ENCODE measurements at regions not wholly inside any gene's neighbourhood (a gene's known extent, or its start where the extent isn't known, plus 50 kb on each side); places are given as distances from the start of the nearest gene placed in this dataset.

DNA sequence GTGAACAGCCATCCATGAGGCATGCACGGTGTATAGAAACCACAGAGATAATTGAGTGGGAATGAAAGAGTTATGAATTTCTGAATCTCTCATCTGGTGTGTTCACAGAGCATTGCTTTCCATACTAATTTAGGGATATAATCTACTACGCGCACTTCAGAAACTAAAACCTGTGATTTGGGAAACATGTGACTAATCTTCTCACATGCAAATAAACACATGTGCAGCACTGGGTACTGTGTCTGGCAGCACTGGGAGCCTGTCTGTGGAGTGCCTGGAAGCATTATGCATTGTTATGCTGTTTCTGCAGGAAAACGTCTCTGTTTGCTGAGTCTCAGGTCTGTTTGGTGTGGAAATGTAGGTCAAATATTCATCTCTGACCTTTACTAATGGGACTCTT is 287.3 kb downstream of the CMPK2 start:
- FAIRE-seq (no peak), ATAC-seq (no peak), DNase-seq (ENCODE audit: low spot score) (no peak)
- Histone ChIP-seq H3K9ac (ENCODE audit: insufficient read depth, low read depth, low read length) (no peak overlapping the region), H3K27me3 (ENCODE audit: control insufficient read depth in 1 of 2, insufficient read depth in 2 of 2, low read length in 2 of 2) (no peaks in the 10 kb centered on the region), H3K4me1 (ENCODE audit: insufficient read depth, low read length) (no peaks in the 10 kb centered on the region), H3K9me3 (ENCODE audit: low read length) (peaks cover 13% of the 10 kb centered on the region; the same call in 1 of the 2 replicates), H3K79me2 (ENCODE audit: insufficient read depth, low read length) (no peaks in the 10 kb centered on the region), H3K4me3 (replicated peaks in 1 of 3; ENCODE audit: insufficient read depth in 1 of 3, low read depth in 2 of 3, low read length in 3 of 3) (no peak overlapping the region), H4K20me1 (ENCODE audit: insufficient read depth, low read length) (no peaks in the 10 kb centered on the region), H3K36me3 (replicated peaks in 1 of 2; ENCODE audit: control insufficient read depth in 1 of 2, insufficient read depth in 2 of 2, low read length in 2 of 2) (no peaks in the 10 kb centered on the region), H3K27ac (ENCODE audit: extremely low read length, insufficient read depth, low read length) (no peak overlapping the region), H2AFZ (ENCODE audit: low read length) (no peak overlapping the region), H3K4me2 (ENCODE audit: low read depth, low read length) (no peak overlapping the region)
- TF ChIP-seq MNT (IDR thresholded peaks at IDR 0.05), result peak; percentile 96
- TF ChIP-seq, protein P1, sequence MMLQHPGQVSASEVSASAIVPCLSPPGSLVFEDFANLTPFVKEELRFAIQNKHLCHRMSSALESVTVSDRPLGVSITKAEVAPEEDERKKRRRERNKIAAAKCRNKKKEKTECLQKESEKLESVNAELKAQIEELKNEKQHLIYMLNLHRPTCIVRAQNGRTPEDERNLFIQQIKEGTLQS (CRISPR knock-in tag; IDR thresholded peaks at IDR 0.05), result no peak
- TF ChIP-seq KDM1A (CRISPR knock-in tag; IDR thresholded peaks at IDR 0.05), result no peak
- no peak for TF ChIP-seq MIER2 (CRISPR knock-in tag; IDR thresholded peaks at IDR 0.05)
- no peak for TF ChIP-seq RCOR2 (CRISPR knock-in tag; IDR thresholded peaks at IDR 0.05)
- intact Hi-C loops (cut with micrococcal nuclease; ENCODE audit: unreplicated experiment) (no loop called here), in situ Hi-C loops (cut with HindIII; ENCODE audit: extremely low pct_ligation_motif_present, low pct_unique_long_range_greater_than_20kb) (no loop called here)
- POLR2A ChIA-PET, result no interaction called here
- BruUV-seq (replicated peaks), result no TSS peak
- CTCF ChIA-PET (ENCODE audit: low intra/inter-chr PET ratio, low total read pairs), result no interaction called here
- WGBS (ENCODE audit: low lambda C conversion rate), result 52% methylated on average over 4 of the region's 4 CpGs

DNA sequence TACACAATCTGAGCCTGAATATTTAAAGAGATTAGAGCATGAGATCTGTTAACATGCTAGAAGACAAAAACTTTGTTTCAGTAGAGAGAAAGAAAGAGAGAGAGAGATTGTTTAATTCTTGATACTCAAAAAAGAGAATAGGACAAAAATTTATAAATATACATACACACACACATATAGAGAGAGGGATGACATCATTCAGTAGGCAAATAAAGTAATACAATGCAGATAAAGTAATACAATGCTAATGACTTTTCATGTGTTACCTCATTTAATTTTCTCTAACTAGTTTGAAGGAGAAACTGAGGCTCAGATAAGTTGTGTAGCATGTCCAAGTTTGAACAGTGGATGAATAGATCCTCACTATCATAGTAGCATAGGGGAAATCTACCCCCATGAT is 286.4 kb downstream of the CMPK2 start:
- FAIRE-seq (no peak), DNase-seq (ENCODE audit: low spot score) (no peak), ATAC-seq (no peak)
- Histone ChIP-seq H3K4me1 (ENCODE audit: insufficient read depth, low read length) (no peaks in the 10 kb centered on the region), H3K27me3 (ENCODE audit: control insufficient read depth in 1 of 2, insufficient read depth in 2 of 2, low read length in 2 of 2) (no peaks in the 10 kb centered on the region), H3K4me2 (ENCODE audit: low read depth, low read length) (no peak overlapping the region), H3K27ac (ENCODE audit: extremely low read length, insufficient read depth, low read length) (no peak overlapping the region), H3K79me2 (ENCODE audit: insufficient read depth, low read length) (no peaks in the 10 kb centered on the region), H3K9ac (ENCODE audit: insufficient read depth, low read depth, low read length) (no peak overlapping the region), H4K20me1 (ENCODE audit: insufficient read depth, low read length) (no peaks in the 10 kb centered on the region), H3K36me3 (replicated peaks in 1 of 2; ENCODE audit: control insufficient read depth in 1 of 2, insufficient read depth in 2 of 2, low read length in 2 of 2) (no peaks in the 10 kb centered on the region), H3K4me3 (replicated peaks in 1 of 3; ENCODE audit: insufficient read depth in 1 of 3, low read depth in 2 of 3, low read length in 3 of 3) (no peak overlapping the region), H2AFZ (ENCODE audit: low read length) (no peak overlapping the region), H3K9me3 (ENCODE audit: low read length) (peaks cover 15% of the 10 kb centered on the region; the same call in 1 of the 2 replicates)
- no TSS peak for BruUV-seq (replicated peaks)
- in situ Hi-C loops (cut with HindIII; ENCODE audit: extremely low pct_ligation_motif_present, low pct_unique_long_range_greater_than_20kb) (no loop called here), intact Hi-C loops (cut with micrococcal nuclease; ENCODE audit: unreplicated experiment) (no loop called here)
- ChIA-PET CTCF (ENCODE audit: low intra/inter-chr PET ratio, low total read pairs) (no interaction called here), POLR2A (no interaction called here)
- TF ChIP-seq ATF7 (IDR thresholded peaks at IDR 0.05) (peak; percentile 91), ATF7 (CRISPR knock-in tag; IDR thresholded peaks at IDR 0.05) (no peak)
- TF ChIP-seq, protein P2, sequence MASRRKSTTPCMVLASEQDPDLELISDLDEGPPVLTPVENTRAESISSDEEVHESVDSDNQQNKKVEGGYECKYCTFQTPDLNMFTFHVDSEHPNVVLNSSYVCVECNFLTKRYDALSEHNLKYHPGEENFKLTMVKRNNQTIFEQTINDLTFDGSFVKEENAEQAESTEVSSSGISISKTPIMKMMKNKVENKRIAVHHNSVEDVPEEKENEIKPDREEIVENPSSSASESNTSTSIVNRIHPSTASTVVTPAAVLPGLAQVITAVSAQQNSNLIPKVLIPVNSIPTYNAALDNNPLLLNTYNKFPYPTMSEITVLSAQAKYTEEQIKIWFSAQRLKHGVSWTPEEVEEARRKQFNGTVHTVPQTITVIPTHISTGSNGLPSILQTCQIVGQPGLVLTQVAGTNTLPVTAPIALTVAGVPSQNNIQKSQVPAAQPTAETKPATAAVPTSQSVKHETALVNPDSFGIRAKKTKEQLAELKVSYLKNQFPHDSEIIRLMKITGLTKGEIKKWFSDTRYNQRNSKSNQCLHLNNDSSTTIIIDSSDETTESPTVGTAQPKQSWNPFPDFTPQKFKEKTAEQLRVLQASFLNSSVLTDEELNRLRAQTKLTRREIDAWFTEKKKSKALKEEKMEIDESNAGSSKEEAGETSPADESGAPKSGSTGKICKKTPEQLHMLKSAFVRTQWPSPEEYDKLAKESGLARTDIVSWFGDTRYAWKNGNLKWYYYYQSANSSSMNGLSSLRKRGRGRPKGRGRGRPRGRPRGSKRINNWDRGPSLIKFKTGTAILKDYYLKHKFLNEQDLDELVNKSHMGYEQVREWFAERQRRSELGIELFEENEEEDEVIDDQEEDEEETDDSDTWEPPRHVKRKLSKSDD (CRISPR knock-in tag; IDR thresholded peaks at IDR 0.05; ENCODE audit: low read depth), result no peak

Data from HepG2 (cell line).